MM.1S (cell line): ENCODE measurements at regions not wholly inside any gene's neighbourhood (a gene's known extent, or its start where the extent isn't known, plus 50 kb on each side); places are given as distances from the start of the nearest gene placed in this dataset.

ENCODE experiments used
- DNase-seq: peaks from one replicate; pipeline ENCODE4 v3.0.0-alpha.2; 2015
- H2AFZ ChIP-seq: fragments of 300-600 bp; sonication (generic); 2 replicates; pipeline ENCODE4 v1.6.0; 2016; ENCODE audit warnings: antibody characterized with exemption, low read length
- H3F3A ChIP-seq: fragments of 300-600 bp; sonication (generic); 2 replicates; pipeline ENCODE4 v1.6.1; 2016; ENCODE audit warnings: mild to moderate bottlenecking, antibody characterized with exemption, low read length, moderate library complexity, mixed read lengths; ENCODE audit not compliant: insufficient read depth
- H3K27ac ChIP-seq: fragments of 300-600 bp; sonication (generic); 2 replicates; pipeline ENCODE4 v1.5.1; 2016; ENCODE audit warnings: mild to moderate bottlenecking, low read length
- H3K27me3 ChIP-seq: fragments of 300-600 bp; sonication (generic); replicated peaks from 2 replicates; pipeline ENCODE4 v1.6.0; 2016; ENCODE audit warnings: low read length; ENCODE audit not compliant: insufficient read depth
- H3K36me3 ChIP-seq: fragments of 300-600 bp; sonication (generic); replicated peaks from 2 replicates; pipeline ENCODE4 v1.6.1; 2016; ENCODE audit warnings: mild to moderate bottlenecking, low read length, mixed read lengths; ENCODE audit not compliant: insufficient read depth
- H3K4me1 ChIP-seq: fragments of 300-600 bp; sonication (generic); 2 replicates; pipeline ENCODE4 v1.6.1; 2016; ENCODE audit warnings: low read length, mixed read lengths
- H3K4me2 ChIP-seq: fragments of 300-600 bp; sonication (generic); 2 replicates; pipeline ENCODE4 v1.6.0; 2016; ENCODE audit warnings: low read depth, low read length
- H3K4me3 ChIP-seq: fragments of 300-600 bp; sonication (generic); 2 replicates; pipeline ENCODE4 v1.5.1; 2016; ENCODE audit warnings: low read length, mixed read lengths
- H3K79me2 ChIP-seq: fragments of 300-600 bp; sonication (generic); 2 replicates; pipeline ENCODE4 v1.6.1; 2016; ENCODE audit warnings: mixed run types, low read length, mixed read lengths
- H3K9ac ChIP-seq: fragments of 300-600 bp; sonication (generic); 2 replicates; pipeline ENCODE4 v1.6.1; 2016; ENCODE audit warnings: low read length, mixed read lengths
- H3K9me2 ChIP-seq: fragments of 300-600 bp; sonication (generic); replicated peaks from 2 replicates; pipeline ENCODE4 v1.6.1; 2016; ENCODE audit warnings: mild to moderate bottlenecking, low read length, mixed read lengths; ENCODE audit not compliant: insufficient read depth
- H3K9me3 ChIP-seq: fragments of 300-600 bp; sonication (generic); replicated peaks from 2 replicates; pipeline ENCODE4 v1.6.1; 2016; ENCODE audit warnings: mild to moderate bottlenecking, low read length, mixed read lengths; ENCODE audit not compliant: insufficient read depth
- H4K20me1 ChIP-seq: fragments of 300-600 bp; sonication (generic); 2 replicates; pipeline ENCODE4 v1.6.1; 2016; ENCODE audit warnings: mild to moderate bottlenecking, low read length, moderate library complexity, mixed read lengths; ENCODE audit not compliant: insufficient read depth
- EZH2 ChIP-seq: fragments of 300-600 bp; sonication (generic); optimal IDR thresholded peaks from 2 replicates; pipeline ENCODE3; 2017; ENCODE audit warnings: low read depth, mild to moderate bottlenecking, antibody characterized with exemption, low read length, mixed read lengths
- EZH2phosphoT487 ChIP-seq: fragments of 300-600 bp; sonication (generic); IDR thresholded peaks from 2 replicates; pipeline ENCODE4 v1.6.1; 2018; ENCODE audit warnings: antibody characterized with exemption, low read length
- TF ChIP-seq, protein P1 (sequence below): fragments of 300-600 bp; sonication (generic); IDR thresholded peaks from 2 replicates; pipeline ENCODE4 v1.5.1; 2016; ENCODE audit warnings: antibody characterized with exemption, low read length, mixed read lengths

DNA sequence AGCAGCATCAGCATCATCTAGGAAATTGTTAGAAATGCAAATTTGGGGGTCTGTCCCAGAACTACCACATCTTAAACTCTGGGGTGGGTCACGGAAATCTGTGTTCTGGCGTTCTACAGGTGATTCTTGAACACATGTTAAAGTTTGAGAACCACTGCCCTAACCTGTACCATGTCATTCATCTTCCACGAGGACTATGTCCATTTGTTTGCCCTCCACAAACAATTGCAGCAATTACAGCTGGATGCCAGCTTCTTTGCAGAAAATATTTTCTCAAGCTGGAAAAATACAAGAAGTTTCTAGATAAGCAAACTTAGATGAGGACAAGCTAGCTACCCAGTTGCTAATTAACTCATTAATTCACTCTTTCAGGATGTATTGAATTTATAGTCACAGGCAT is 54.1 kb downstream of the MAFB start:
- Histone ChIP-seq H3K9ac (no peak overlapping the region), H3K79me2 (no peaks in the 10 kb centered on the region), H3K27ac (no peak overlapping the region), H3F3A (no peaks in the 10 kb centered on the region), H4K20me1 (no peaks in the 10 kb centered on the region), H3K36me3 (no peaks in the 10 kb centered on the region), H3K4me1 (no peaks in the 10 kb centered on the region), H2AFZ (no peak overlapping the region), H3K27me3 (no peaks in the 10 kb centered on the region), H3K4me2 (no peak overlapping the region), H3K9me3 (no peaks in the 10 kb centered on the region), H3K9me2 (no peaks in the 10 kb centered on the region), H3K4me3 (no peak overlapping the region)
- no peak for TF ChIP-seq EZH2phosphoT487
- TF ChIP-seq, protein P1, sequence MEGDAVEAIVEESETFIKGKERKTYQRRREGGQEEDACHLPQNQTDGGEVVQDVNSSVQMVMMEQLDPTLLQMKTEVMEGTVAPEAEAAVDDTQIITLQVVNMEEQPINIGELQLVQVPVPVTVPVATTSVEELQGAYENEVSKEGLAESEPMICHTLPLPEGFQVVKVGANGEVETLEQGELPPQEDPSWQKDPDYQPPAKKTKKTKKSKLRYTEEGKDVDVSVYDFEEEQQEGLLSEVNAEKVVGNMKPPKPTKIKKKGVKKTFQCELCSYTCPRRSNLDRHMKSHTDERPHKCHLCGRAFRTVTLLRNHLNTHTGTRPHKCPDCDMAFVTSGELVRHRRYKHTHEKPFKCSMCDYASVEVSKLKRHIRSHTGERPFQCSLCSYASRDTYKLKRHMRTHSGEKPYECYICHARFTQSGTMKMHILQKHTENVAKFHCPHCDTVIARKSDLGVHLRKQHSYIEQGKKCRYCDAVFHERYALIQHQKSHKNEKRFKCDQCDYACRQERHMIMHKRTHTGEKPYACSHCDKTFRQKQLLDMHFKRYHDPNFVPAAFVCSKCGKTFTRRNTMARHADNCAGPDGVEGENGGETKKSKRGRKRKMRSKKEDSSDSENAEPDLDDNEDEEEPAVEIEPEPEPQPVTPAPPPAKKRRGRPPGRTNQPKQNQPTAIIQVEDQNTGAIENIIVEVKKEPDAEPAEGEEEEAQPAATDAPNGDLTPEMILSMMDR: no peak
- no peak for TF ChIP-seq EZH2
- no peak for DNase-seq

DNA sequence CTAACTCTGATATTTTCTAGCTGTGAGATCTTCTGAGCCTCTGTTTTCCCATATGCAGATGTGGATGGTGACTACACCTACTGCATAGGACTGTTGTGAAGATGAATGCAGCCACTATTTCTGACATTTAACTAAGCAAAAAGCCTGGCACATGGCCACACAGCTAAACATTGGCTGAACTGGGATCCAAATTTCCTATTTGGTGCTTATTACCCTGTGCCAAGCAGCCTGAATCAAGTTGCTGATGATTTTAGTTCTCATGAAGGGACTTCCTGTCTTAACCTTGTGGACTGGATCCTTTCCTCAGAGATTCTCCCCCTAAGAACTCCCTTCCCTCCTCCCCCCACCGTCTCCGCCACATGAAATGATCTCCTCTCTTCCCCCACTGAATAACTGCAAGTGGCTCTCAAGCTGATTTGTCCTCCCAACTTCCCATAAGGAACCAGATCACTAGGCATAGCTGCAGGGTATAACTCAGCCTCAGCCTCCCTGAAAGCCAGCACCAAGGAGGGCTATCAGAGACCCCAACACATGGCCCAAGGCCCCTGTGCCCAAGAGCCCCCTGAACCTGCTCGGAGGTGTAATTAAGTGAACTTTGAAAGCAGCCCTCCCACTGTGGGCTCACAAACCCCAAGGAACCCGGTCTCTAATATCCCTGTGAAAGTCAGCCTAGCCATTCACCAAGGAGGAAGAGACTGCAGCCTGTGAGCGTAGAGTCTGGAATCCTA is 55.7 kb downstream of the MAFB start:
- Histone ChIP-seq H3K9ac (no peak overlapping the region), H3K27ac (no peak overlapping the region), H3K4me2 (no peak overlapping the region), H3K9me3 (no peaks in the 10 kb centered on the region), H3K27me3 (no peaks in the 10 kb centered on the region), H3K4me3 (no peak overlapping the region), H2AFZ (no peak overlapping the region), H3K79me2 (no peaks in the 10 kb centered on the region), H4K20me1 (no peaks in the 10 kb centered on the region), H3K9me2 (no peaks in the 10 kb centered on the region), H3K4me1 (no peaks in the 10 kb centered on the region), H3F3A (no peaks in the 10 kb centered on the region), H3K36me3 (no peaks in the 10 kb centered on the region)
- no peak for DNase-seq
- TF ChIP-seq EZH2: no peak
- TF ChIP-seq EZH2phosphoT487: no peak
- TF ChIP-seq, protein P1: no peak

DNA sequence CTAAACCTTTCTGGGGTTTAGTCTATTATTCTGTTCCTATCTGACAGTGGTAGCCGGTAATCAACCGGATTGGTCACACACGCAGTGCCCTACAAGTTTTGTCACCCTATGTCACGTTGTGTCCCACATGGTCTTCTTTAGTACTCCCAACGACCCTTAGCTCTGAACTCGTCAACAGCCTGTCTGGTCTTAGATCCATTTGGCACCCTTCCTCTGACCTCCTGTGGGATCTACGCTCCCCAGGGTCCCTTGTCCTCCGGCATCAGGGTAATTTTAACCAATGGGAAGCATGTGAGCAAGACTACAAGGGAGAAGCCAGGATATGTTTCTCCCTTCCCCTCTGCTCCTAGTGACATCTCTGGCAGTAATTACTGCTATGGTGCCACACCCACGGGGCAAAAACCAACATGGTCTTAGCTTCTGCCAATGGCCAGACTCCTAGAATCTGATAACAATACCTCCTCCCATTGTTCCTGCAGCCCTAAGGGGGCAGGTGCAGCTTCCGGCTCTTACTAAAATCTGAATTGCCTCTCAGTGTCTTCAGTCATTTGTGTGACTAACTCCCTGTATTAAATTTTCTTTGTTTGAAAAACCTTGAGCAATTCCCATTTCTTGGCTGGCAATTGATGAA is 56.6 kb downstream of the MAFB start:
- Histone ChIP-seq H3K9me2 (no peaks in the 10 kb centered on the region), H2AFZ (no peak overlapping the region), H3K4me1 (no peaks in the 10 kb centered on the region), H3K79me2 (no peaks in the 10 kb centered on the region), H3K36me3 (no peaks in the 10 kb centered on the region), H3K9me3 (no peaks in the 10 kb centered on the region), H4K20me1 (no peaks in the 10 kb centered on the region), H3F3A (no peaks in the 10 kb centered on the region), H3K4me3 (no peak overlapping the region), H3K27ac (no peak overlapping the region), H3K4me2 (no peak overlapping the region), H3K9ac (no peak overlapping the region), H3K27me3 (no peaks in the 10 kb centered on the region)
- TF ChIP-seq EZH2 (no peak), EZH2phosphoT487 (no peak)
- TF ChIP-seq, protein P1: no peak
- DNase-seq: no peak
